Astrocyte of the spinal cord (primary cell): ENCODE measurements at regions not wholly inside any gene's neighbourhood (a gene's known extent, or its start where the extent isn't known, plus 50 kb on each side); places are given as distances from the start of the nearest gene placed in this dataset.

Experiments
- DNase-seq: peaks from one replicate; pipeline ENCODE4 v3.0.0; 2011; ENCODE audit warnings: low read depth, low spot score
- H3K4me3 ChIP-seq: 2 replicates; pipeline ENCODE4 v1.5.1; 2011; ENCODE audit warnings: low read depth, mild to moderate bottlenecking, low read length, moderate library complexity
- CTCF ChIP-seq: IDR thresholded peaks from 2 replicates; pipeline ENCODE4 v1.5.1; 2012; ENCODE audit warnings: low read depth, mild to moderate bottlenecking, low read length, inconsistent platforms
- in situ Hi-C: cut with HindIII; loops from 2 replicates; pipeline ENCODE4 v1.10.0; 2017; ENCODE audit warnings: low sequenced_read_pairs

DNA sequence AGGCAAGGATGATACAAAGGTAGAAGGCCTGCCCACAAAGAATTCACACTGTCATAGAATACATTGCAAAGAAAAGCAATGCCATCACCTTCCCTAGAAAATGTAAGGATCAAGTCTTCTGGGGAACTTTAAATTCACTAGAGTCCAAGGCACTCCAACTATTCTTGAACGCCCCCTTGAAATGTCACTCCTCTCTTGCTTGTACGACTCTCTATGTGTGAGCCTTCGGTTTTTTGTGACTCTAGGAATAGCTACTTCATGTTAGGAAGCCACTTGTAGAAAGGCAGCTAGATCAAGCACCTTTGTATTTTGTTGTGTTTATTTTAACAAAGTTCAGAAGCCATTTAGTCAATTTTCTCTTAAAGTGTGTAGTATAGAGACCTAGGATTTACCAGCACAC, 159.2 kb upstream of the ARID1B start:
- no peak overlapping the region for H3K4me3 ChIP-seq
- in situ Hi-C loops = no loop called here
- no peak for TF ChIP-seq CTCF
- no peak for DNase-seq

DNA sequence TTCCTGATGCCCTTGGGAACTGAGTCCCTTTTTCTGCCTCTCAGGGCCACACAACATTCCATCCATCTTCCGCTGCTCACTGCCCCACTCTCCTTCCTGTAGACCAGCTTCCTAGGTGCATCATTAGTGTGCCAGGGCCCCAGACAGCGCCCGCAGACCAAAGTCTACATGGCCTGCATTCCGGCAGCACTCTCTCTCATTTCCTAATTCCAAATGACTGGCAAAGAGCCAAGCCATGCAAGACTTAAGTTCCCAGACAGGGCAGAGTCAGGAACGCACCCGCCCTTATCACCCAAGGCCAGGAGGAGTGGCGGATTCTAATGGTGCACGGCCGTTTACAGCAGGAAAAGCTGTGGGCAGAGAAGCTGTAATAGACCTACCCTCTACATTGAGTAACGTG, 159.8 kb upstream of the ARID1B start:
- no peak for DNase-seq
- no peak overlapping the region for H3K4me3 ChIP-seq
- in situ Hi-C loops = no loop called here
- no peak for TF ChIP-seq CTCF

GRCh38 chr6:156616495-156616894, 160.7 kb upstream of the ARID1B start:
- no peak overlapping the region for H3K4me3 ChIP-seq
- no peak for TF ChIP-seq CTCF
- no peak for DNase-seq
- in situ Hi-C loops = no loop called here

DNA sequence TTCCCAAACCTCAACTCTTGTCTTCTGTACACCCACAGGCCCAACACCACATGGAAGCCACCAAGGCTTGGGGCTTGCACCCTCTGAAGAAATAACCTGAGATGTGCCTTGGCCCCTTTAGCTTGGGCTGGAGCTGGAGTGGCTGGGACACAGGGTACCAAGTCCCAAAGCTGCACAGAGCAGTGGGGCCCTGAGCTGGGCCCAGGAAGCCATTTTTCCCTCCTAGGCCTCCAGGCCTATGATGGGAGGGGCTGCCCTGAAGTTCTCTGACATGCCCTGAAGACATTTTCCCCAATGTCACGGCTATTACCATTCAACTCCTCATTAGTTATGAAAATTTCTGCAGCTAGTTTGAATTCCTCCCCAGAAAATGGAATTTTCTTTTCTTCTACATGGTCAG, 163.2 kb upstream of the ARID1B start:
- DNase-seq = no peak
- in situ Hi-C loops = no loop called here
- no peak for TF ChIP-seq CTCF
- no peak overlapping the region for H3K4me3 ChIP-seq

DNA sequence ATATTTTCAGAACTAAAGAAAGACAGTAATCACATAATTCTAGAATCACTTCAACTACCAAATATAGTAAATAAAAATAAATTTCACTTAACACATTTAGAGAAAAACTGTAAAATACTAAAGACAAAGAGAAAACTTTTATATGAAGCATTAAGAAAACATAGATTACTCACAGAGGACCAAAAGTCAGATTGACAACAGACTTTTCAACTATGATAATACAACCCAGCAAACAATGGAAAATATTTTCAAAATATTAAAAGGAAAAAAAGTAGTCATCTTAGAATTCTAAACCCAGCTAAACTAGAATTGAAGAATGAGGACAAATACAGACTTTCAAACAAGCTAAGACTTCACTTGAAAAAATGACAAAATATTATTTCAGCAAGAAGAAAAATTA, 164.8 kb upstream of the ARID1B start:
- no peak for DNase-seq
- no peak overlapping the region for H3K4me3 ChIP-seq
- in situ Hi-C loops = no loop called here
- no peak for TF ChIP-seq CTCF

DNA sequence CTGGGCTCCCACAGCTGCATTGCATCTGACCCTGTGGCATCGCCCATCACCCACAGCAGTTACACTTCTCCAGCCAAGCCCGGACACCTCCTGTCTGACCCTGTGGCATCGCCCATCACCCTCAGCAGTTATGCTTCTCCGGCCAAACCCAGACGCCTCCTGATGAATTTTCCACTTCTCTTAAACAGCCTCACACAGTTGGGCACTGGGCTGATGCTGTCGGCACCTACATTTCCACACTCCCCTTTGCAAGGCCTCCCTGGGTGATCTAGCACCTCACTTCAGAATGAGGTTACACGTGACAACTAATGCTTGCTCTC, 175.2 kb upstream of the ARID1B start:
- in situ Hi-C loops = no loop called here
- no peak for TF ChIP-seq CTCF
- no peak for DNase-seq
- no peak overlapping the region for H3K4me3 ChIP-seq
